Panc1 (cell line): ENCODE measurements at regions not wholly inside any gene's neighbourhood (a gene's known extent, or its start where the extent isn't known, plus 50 kb on each side); places are given as distances from the start of the nearest gene placed in this dataset.

Experiments used
- ATAC-seq: fragments of 200-7000 bp; cut with Tn5 transposase; 2 replicates; pipeline ENCODE4 v1.9.1; 2020; ENCODE audit warnings: mild to moderate bottlenecking, moderate library complexity
- BruUV-seq: library from RNA; stranded (reverse); fragments of 400-500 nt; replicated peaks from 2 replicates; lab custom pipeline; 2021; lab: Mats Ljungman, UMichigan
- CTCF ChIA-PET: fragments of 300-600 bp; sonication (Branson Sonifier 250); formaldehyde crosslinking; loops from one replicate; lab custom pipeline; 2022; ENCODE audit warnings: antibody characterized with exemption; lab: Charles Lee
- POLR2A ChIA-PET: fragments of 300-600 bp; sonication (Branson Sonifier 250); formaldehyde crosslinking; loops from one replicate; lab custom pipeline; 2022; ENCODE audit warnings: antibody characterized with exemption; lab: Charles Lee
- DNase-seq: peaks from one replicate; pipeline ENCODE4 v3.0.0-alpha.2; 2010; ENCODE audit warnings: low read depth, low spot score
- H3K27ac ChIP-seq: 2 replicates; pipeline ENCODE4 v1.5.1; 2011; ENCODE audit warnings: mild to moderate bottlenecking, low read length, inconsistent platforms
- H3K27me3 ChIP-seq: fragments of 200-500 bp; sonication (Bioruptor generic); 2 replicates; pipeline ENCODE4 v1.6.0; 2014; ENCODE audit warnings: low read length, inconsistent platforms; ENCODE audit not compliant: control insufficient read depth, insufficient read depth
- H3K36me3 ChIP-seq: fragments of 200-500 bp; sonication (Bioruptor generic); 2 replicates; pipeline ENCODE4 v1.5.1; 2014; ENCODE audit warnings: inconsistent platforms, mild to moderate bottlenecking, low read length, moderate library complexity; ENCODE audit not compliant: control insufficient read depth, insufficient read depth
- H3K4me1 ChIP-seq: 2 replicates; pipeline ENCODE4 v1.5.1; 2011; ENCODE audit warnings: inconsistent platforms, mild to moderate bottlenecking, low read length, moderate library complexity; ENCODE audit not compliant: control insufficient read depth, insufficient read depth
- H3K4me3 ChIP-seq, 2 experiments: 2 replicates each; pipeline ENCODE4 v1.5.1; 2011 to 2012; ENCODE audit warnings: low read depth in 2 of 2, low read length in 2 of 2, mild to moderate bottlenecking in 2 of 2, inconsistent platforms in 1 of 2, moderate library complexity in 1 of 2
- H3K9me3 ChIP-seq: fragments of 200-500 bp; sonication (Bioruptor generic); 2 replicates; pipeline ENCODE4 v1.5.1; 2014; ENCODE audit warnings: low read depth, mild to moderate bottlenecking, inconsistent platforms, low read length, moderate library complexity; ENCODE audit not compliant: control insufficient read depth, insufficient read depth
- CTCF ChIP-seq: fragments of 450-650 bp; IDR thresholded peaks from 2 replicates; pipeline ENCODE4 v1.5.1; 2017; ENCODE audit warnings: mild to moderate bottlenecking
- POLR2AphosphoS5 ChIP-seq: IDR thresholded peaks from 2 replicates; pipeline ENCODE4 v1.6.1; 2012; ENCODE audit warnings: mild to moderate bottlenecking, low read depth, low read length, moderate library complexity
- REST ChIP-seq, 2 experiments: IDR thresholded peaks; 2 replicates each; pipeline ENCODE4 v1.6.1; 2011 to 2012; ENCODE audit warnings: low read depth in 2 of 2, control low read depth in 1 of 2, low read length in 1 of 2, mild to moderate bottlenecking in 1 of 2, moderate library complexity in 1 of 2; ENCODE audit not compliant: insufficient read depth in 1 of 2
- SIN3A ChIP-seq: IDR thresholded peaks from 2 replicates; pipeline ENCODE4 v1.6.1; 2012; ENCODE audit warnings: low read depth, mild to moderate bottlenecking, low read length, moderate library complexity, borderline replicate concordance; ENCODE audit not compliant: insufficient read depth
- TCF7L2 ChIP-seq: IDR thresholded peaks from 2 replicates; pipeline ENCODE4 v1.6.1; 2011; ENCODE audit warnings: mild to moderate bottlenecking, low read depth, low read length, inconsistent platforms
- in situ Hi-C: cut with HindIII; loops from 2 replicates; pipeline ENCODE4 v1.10.0; 2016; ENCODE audit warnings: low sequenced_read_pairs, low pct_unique_long_range_greater_than_20kb
- intact Hi-C: fragments of 100-400 bp; cut with micrococcal nuclease; formaldehyde crosslinking; loops from one replicate; pipeline ENCODE4 v1.10.0; 2022; ENCODE audit not compliant: unreplicated experiment

GRCh38 chr18:32607816-32608215, 137.1 kb upstream of the GAREM1 start:
- no TSS peak for BruUV-seq
- TF ChIP-seq POLR2AphosphoS5 (no peak), SIN3A (no peak), REST (IDR thresholded peaks at IDR 0.05; ENCODE audit: insufficient read depth in 1 of 2, low read depth in 2 of 2, low read length in 1 of 2) (no peak)
- H3K27ac ChIP-seq, result no peak overlapping the region
- DNase-seq (no peak), ATAC-seq (no peak)
- no peaks in the 10 kb centered on the region for H3K4me1 ChIP-seq
- in situ Hi-C loops, result no loop called here
- no peaks in the 10 kb centered on the region for H3K27me3 ChIP-seq
- H3K36me3 ChIP-seq, result no peaks in the 10 kb centered on the region
- H3K4me3 ChIP-seq, result no peak overlapping the region
- no peaks in the 10 kb centered on the region for H3K9me3 ChIP-seq
- intact Hi-C loops, result no loop called here
- POLR2A ChIA-PET, result no interaction called here
- CTCF ChIA-PET, result no interaction called here

- DNase-seq (no peak), ATAC-seq (no peak)
- Histone ChIP-seq H3K4me1 (no peaks in the 10 kb centered on the region), H3K4me3 (no peak overlapping the region), H3K9me3 (no peaks in the 10 kb centered on the region), H3K27ac (no peak overlapping the region), H3K36me3 (no peaks in the 10 kb centered on the region), H3K27me3 (no peaks in the 10 kb centered on the region)
- ChIA-PET CTCF (no interaction called here), POLR2A (no interaction called here)
- intact Hi-C loops (no loop called here), in situ Hi-C loops (no loop called here)
- no TSS peak for BruUV-seq
- TF ChIP-seq POLR2AphosphoS5 (no peak), SIN3A (no peak), TCF7L2 (no peak), CTCF (no peak), REST (IDR thresholded peaks at IDR 0.05; ENCODE audit: insufficient read depth in 1 of 2, low read depth in 2 of 2, low read length in 1 of 2) (no peak)
These were observed 127.5 kb upstream of the GAREM1 start for GRCh38 chr18:32598144-32598543.
